ENCODE measurements at regions not wholly inside any gene's neighbourhood (a gene's known extent, or its start where the extent isn't known, plus 50 kb on each side); places are given as distances from the start of the nearest gene placed in this dataset.

DNA sequence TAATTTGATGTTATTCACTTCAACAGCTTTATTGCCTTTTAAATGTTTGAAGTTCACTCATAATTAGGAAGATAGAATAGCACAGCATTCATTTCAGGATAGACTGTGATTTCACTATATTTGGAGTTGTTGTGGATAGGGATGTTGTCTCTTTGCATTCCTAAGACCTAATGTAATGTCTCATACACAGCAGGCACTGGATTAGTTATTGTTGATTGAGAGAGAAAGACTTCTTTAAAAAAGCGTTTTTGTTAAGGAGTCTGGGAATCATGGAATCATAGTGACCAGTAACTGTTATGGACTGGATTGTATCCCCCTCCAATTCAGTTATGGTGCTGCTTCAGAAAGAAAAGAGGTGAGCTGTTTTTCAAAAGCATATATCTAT lies 122.0 kb downstream of the USP22 start:
- TF ChIP-seq CTCF (IDR thresholded peaks at IDR 0.05) (no peak), POLR2A (IDR thresholded peaks at IDR 0.05) (no peak), POLR2AphosphoS5 (IDR thresholded peaks at IDR 0.05) (no peak)

Measured in stomach (tissue), 4 donors.